NB4 (cell line): ENCODE measurements at regions not wholly inside any gene's neighbourhood (a gene's known extent, or its start where the extent isn't known, plus 50 kb on each side); places are given as distances from the start of the nearest gene placed in this dataset.

Experiments
- CTCF ChIP-seq: IDR thresholded peaks from one replicate; pipeline ENCODE4 v1.5.1; 2012; ENCODE audit warnings: low read depth, low read length
- MAX ChIP-seq: IDR thresholded peaks from 2 replicates; pipeline ENCODE4 v1.6.1; 2011; ENCODE audit warnings: low read depth, low read length
- MYC ChIP-seq: IDR thresholded peaks from 2 replicates; pipeline ENCODE4 v1.6.1; 2011; ENCODE audit warnings: low read depth, low read length
- POLR2A ChIP-seq: IDR thresholded peaks from 2 replicates; pipeline ENCODE4 v1.6.1; 2011; ENCODE audit warnings: mild to moderate bottlenecking; ENCODE audit not compliant: insufficient read length; ENCODE audit errors: extremely low read depth

GRCh38 chr10:8534891-8535290 lies 480.4 kb downstream of the GATA3 start:
- TF ChIP-seq POLR2A: no peak
- TF ChIP-seq CTCF: no peak
- no peak for TF ChIP-seq MYC
- TF ChIP-seq MAX: no peak
